HG03378 (cell line): ENCODE measurements at regions not wholly inside any gene's neighbourhood (a gene's known extent, or its start where the extent isn't known, plus 50 kb on each side); places are given as distances from the start of the nearest gene placed in this dataset.

Experiments
- ATAC-seq: cut with Tn5 transposase; IDR thresholded peaks from one replicate; pipeline ENCODE4 v1.9.1; 2021; ENCODE audit warnings: mild to moderate bottlenecking, moderate library complexity; ENCODE audit not compliant: unreplicated experiment

- ATAC-seq, result no peak
These were observed 572.9 kb upstream of the CDH6 start for GRCh38 chr5:30620481-30621085.

DNA sequence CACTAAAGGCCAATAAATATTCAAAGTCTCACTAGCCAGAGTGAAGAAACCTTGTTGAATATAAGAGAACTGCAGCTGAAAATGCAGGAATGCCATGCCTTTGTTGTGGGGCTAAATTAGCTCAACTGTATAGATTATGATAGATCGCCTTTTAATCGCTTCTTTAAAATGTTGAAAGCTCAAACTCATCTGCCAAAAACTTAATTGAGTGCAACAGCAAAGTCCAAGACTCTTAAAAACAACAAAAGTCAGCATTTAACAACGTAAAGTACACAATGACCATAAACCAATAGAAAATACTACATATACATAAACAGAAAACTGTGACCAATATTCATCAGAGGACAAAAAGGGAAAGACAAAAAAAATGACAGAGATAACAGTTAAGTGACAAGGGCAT, 585.0 kb upstream of the CDH6 start:
- no peak for ATAC-seq

GRCh38 chr5:30607301-30607894, 586.1 kb upstream of the CDH6 start:
- ATAC-seq, result no peak

DNA sequence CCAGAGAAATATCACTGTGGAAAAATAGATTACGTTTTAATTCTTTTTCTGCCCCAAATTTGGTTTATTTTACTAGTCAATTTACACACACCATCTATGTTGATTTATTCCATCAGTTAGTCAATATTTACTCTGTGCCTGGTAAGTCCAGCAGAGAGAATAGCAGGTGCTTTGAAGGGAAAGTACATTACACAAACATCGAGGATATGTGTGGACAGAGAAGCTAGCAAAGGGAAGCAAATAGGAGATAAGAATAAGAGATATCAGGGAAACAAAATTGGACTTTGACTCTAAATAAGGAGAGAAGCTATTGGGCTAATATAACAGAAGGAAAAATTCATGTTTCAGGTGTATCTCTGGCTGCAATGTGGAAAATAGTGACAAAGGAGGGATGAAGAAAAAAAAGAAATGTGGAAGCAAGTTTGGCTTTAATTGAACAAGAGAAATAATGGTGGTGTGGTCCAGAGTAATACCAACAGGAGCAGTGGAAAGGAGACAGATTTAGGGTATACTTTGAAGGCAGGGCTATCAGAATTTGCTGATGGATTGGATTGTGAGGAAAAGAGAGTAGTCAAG, 587.7 kb upstream of the CDH6 start:
- no peak for ATAC-seq

DNA sequence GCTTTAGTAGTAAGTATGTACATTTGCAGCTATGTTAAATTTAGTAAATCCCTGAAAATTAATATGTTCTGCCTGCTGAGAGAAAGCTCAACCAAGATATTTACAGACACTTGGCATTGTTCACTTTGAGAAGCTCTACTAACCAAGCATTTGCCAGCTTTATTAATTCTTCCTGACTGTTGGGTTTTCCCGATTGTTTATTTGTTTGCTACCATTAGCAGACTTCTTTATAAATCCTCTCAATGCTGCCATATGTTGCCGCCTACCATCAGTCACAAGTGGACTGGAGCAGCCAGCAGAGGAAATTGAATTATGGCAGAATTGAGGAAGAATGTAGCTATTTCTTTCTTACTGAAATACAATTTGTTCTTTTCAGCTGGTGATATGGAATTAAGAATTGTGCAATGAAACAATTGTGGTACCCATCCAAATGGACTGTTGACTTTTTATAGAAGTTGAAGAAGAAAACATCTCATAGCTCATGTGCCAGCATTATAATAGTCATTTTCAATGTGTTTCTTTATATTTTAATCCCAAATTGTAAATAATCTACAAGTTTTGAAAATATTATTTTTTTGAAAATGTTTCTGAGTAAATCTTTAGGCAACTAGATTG, 588.7 kb upstream of the CDH6 start:
- ATAC-seq, result no peak

DNA sequence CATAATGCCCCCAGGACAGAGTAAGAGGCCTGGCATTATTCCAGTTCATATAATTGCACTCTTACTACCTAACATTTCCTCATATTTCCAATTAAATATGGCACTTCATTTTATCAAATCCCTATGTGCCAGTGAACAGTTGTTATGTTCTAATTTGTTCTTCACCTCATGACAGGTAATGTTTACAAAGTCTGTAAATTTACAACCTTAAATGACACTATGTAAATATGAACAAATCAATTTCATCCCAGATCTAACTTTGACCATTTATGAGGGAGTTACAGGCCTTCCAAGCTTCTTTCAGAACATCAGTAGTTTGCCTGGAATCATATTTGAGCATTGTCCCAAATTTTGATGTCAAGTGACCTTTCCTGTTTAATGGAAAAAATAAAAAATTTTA, 592.6 kb upstream of the CDH6 start:
- no peak for ATAC-seq

- ATAC-seq, result no peak
These were observed 596.9 kb upstream of the CDH6 start for GRCh38 chr5:30596495-30597064.

DNA sequence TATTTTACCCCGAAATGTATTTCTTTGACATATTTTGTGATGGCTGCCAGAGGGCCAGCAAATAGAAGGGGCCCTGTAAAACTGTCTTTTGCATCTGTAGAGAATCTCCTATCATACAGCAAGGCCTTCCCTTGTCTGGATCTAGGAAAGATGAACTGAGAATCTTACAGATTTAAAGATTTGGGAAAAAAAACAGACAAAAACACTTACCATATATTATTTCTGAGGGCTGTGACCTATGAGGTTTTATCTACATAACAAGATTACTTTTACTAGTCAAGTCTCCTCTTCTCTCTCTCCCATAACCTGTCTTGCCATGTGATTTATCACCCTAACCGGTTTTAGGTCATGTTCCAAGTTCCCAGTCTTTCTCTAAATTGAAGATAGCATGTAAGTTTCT, 599.2 kb upstream of the CDH6 start:
- ATAC-seq, result no peak

- ATAC-seq, result no peak
These were observed 600.7 kb upstream of the CDH6 start for GRCh38 chr5:30592833-30593232.

GRCh38 chr5:30581198-30581935, 612.1 kb upstream of the CDH6 start:
- ATAC-seq, result no peak

DNA sequence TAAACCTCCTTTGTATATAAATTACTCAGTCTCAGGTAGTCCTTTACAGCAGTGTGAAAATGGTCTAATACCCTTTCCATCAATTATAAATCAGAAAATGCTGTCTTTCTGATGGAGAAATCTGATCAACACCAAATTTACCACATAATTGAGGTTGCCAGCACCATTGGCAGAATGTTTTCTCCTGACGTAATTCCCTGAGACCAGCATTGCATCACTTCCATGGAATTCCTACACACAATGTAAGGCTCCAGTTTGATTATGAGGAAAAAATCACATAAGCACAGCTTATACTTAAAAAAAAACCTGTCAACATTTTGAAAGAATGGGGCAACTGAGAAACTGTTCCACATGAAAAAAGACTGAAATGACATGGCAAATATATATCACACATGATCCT, 618.7 kb upstream of the CDH6 start:
- ATAC-seq, result no peak

DNA sequence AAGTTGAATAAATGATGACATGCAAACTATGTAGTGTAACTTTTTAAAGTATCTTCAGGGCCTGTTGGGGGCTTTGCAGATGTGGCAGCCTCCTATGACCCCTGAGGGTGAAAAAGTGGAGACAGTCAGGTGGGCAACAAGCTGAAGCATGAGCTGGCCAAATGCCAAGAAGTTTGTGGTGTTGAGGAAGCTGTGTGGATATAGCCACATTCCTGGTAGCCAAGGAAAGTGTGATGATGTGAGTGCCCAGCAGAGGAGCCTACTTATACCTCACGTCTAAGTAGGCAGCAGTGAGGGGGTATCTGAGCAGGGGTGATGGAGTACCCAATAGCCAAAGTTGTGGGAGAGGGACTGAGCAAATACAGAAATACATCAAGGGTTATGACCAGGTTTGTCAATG, 621.2 kb upstream of the CDH6 start:
- ATAC-seq, result no peak

DNA sequence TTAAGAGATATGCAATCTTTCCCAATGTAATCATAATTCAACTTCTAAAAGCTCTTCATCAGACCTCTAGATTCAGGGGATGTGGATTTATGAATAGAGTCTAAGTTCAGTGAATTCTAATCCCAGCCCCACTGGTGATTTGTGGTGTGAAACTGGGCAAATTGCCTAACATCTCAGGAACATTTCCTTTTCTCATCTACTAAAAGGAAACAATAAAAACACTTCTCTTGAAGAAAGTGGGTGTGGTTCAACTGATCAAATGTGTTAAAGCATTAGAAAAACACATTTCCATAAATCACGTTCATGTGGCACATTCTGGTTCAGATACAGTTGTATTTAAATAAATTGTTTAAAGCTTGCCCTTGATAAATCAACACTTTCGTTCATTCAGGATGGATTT, 631.7 kb upstream of the CDH6 start:
- no peak for ATAC-seq

DNA sequence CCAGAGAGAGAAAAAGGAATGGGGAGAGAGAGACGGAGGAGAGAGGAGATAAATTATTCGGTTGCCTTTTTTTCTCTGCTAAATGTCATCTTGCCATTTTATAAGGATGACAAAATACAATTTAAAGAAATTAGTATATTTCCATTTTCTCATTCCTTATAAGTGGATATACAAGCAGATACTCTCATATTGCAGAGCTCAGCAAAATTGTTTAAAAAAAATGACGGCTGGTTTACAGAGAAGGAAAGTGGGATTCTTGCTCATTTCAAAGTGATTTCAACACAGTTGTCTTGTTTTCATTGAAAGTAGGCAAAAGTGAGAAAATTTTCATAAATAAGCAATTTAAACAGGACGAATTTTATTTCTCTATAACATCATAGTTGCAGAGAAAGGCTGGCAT, 641.9 kb upstream of the CDH6 start:
- no peak for ATAC-seq

DNA sequence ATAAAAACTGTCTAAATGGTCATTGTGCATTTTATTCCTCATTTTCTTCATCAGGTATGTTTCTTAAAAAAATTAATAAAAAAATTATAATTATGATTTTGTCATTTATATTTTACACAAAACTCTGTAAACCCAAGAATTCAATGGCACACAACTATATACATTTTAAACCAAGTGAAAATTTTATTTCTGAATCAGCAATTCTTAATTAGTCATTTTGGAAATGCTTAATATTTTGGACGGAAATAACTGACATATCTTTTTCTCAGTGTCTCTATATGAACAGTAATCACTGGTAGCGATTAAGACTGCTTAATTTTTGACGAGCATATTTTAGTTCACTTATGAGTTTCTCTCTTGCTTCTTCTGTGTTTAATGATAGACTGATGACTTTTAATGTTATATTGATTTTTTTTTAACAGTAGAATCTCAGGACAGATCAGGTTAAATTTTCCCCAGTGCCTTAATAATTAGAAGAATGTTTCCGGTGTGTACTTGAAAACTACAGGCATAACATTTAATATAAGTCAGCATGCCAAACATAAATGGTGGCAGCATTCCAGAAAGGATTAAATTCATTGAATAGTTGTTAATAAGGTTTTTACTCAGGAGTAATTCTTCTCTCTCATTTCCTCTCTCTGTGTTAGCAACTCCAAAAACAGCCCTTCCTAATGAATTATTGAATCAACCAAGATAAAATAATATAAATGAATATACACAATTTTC, 644.7 kb upstream of the CDH6 start:
- no peak for ATAC-seq

- no peak for ATAC-seq
These were observed 653.3 kb upstream of the CDH6 start for GRCh38 chr5:30540150-30540549.

DNA sequence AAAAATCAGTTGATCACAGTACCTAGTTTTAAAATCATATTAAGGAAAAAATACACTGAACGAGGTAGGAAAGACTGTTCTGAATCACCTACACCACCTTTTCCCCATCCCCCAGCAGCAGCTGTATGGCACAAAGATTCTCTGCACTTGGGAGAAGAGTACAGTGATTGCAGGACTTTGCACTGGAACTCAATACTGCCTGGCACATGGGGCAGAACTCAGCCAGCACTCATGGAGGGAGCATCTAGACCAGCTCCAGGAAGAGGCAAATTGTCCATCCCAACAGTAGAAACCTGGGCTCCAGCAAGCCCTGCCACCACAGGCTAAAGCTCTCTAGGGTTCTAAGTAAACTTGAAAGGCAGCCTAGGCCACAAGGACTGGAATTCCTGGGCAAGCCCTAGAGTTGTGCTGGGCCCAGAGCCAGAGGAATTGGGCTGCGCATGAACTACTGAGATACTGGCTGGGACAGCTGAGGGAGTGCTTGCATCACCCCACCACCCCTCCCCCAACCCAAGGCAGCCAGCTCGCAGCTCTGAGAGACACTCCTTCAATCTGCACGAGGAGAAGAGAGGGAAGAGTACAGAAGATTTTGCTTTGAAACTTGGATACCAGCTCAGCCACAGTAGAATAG, 654.4 kb upstream of the CDH6 start:
- ATAC-seq, result no peak

DNA sequence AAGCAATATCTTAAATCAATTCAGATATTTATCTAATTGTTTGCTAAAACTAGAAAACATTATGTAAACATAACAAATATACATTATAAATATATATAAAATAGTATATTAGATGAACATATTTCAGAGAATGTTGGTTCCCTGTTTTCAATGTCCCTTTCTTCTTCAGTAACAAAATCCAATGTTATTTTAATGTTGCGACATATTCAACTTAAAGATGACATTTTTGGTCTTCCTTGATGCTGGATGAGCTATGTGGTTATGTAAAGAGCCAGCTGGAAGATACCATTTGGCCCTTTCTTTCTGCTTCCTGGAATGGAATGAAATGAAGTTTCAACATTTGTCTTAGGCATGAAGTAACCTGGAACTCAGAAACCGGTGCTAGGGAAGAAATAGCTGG, 668.1 kb upstream of the CDH6 start:
- no peak for ATAC-seq

GRCh38 chr5:30524428-30524827, 669.1 kb upstream of the CDH6 start:
- ATAC-seq, result no peak

GRCh38 chr5:30523061-30523460, 670.4 kb upstream of the CDH6 start:
- ATAC-seq, result no peak
